HG03378 (cell line): ENCODE measurements at regions not wholly inside any gene's neighbourhood (a gene's known extent, or its start where the extent isn't known, plus 50 kb on each side); places are given as distances from the start of the nearest gene placed in this dataset.
A peak's percentile ranks its signal among the peaks of the same experiment; 100 is the strongest.

ENCODE experiments used
- ATAC-seq: cut with Tn5 transposase; IDR thresholded peaks from one replicate; pipeline ENCODE4 v1.9.1; 2021; ENCODE audit warnings: mild to moderate bottlenecking, moderate library complexity; ENCODE audit not compliant: unreplicated experiment

DNA sequence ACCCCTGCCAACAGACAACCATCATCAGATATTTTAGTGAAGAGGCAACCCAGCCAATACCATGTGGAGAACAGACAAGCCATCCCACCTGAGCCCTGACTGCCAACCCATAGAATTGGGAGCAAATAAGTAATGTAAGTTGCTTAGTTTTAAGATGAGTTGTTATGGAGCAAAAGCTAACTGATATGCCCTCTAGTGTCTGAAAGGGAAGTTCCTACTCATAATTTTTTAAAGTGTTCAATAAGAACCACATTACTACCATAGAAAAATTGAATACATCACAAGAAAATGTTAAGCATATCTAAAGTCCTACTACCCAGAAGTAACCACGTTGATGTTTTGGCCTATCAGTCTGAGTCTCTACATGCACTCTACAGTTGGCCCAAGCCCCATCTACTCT, 50.8 kb upstream of the SLC36A4 start:
- no peak for ATAC-seq

DNA sequence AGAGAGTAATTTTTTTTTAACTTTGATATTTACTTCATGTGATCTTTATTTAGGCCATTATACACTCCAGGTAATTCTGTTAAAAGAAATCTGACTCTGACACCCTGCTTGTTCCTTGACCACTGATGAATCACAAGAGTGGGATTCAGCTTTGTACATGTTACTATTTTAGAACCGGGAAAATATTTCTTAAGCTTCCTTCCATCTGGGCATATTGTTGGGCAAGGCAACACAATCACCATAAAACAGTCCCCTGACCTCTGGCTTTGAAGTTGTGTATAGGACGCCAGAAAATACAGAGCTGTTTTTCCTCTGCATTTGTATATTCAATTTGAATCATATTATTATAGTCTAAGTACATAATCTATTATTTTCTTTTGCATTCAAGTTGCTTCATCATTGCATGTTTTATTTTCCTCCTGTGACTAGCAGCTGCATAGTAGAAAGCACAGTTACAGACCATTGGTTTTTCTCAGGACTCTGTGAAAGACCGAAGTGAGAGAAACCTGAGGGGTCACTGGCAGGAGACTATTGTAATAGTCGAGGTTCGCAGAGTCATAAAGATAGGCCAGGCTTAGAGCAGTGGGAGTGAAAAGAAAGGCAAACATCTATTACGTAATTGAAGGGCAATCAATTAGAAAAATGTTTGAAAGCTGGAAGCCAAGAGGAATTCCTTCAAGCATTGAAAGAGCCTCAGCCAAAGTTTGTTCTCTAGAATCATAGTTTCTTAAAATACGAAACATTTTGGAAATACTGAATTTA, 51.8 kb upstream of the SLC36A4 start:
- ATAC-seq: no peak

DNA sequence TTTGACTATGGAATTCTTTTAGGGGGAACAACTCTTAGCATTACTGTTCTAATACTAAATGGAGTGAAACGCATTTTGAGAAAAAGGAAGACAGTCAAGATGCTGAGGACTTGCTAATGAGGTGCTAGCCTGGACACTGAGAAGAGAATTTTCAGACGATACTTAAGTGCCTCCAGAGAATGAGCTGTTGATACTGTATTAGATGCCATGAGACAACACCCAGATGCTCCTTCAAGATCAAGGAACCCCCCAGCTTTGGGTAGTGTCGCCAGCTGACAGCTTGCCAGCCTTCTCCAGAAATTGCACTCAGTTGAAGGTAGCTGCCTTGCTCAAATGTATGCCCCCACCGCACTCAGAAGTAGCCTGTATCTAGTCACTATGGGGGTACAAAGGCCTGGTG, 52.5 kb upstream of the SLC36A4 start:
- no peak for ATAC-seq

DNA sequence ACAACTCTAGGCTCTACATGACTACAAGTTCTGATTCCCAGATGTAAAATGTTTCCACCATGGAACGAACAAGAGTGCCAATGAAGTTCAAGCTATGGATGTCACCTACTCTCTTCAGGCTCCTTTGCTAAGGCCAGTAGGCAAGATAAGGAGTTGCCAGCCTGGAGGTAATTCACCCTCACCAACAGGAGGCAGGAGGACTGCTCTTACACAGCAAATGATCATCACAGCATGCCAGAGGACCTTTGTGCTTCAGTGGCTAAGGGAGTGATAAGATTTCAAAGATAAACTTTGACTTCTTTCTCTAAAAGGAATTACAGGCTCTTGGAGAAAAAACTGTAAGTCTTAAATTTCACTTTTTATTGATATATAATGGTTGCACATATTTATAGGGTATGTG, 54.1 kb upstream of the SLC36A4 start:
- no peak for ATAC-seq

DNA sequence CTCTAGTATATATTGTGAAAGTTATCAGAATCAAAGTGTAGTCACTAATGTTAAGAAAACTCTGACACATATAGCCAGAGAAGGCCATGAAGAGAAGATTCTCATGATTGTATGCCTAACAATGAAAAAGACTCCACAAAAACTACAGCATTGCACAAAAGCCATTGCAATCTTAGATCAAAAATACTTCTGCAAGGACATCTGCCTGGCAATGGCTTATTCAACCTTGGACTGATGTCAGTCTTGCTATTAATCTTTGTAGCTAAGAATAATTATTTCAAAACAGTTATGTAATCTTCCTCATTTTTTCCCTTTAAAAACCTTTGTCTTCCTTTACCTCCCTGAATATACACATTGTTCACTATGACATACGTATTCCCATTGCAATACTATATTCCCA, 55.3 kb upstream of the SLC36A4 start:
- no peak for ATAC-seq

DNA sequence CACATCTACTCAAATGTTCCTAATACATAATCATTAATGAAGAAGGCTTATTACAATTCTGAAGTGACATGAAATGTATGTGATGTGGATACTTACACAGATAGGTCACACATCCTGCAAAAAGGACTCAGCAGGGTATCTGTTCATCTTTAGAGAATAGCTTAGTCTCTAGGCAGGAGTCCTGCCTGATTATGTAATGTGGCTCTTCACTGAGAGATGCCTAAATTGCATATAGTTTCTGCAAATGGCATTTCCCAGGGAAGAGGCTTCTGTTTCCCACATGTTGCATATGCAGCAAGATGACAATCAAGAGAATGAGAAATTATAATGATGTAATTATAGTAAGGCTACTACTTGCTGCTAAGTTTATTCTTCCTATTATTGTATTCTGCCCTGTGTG, 58.8 kb upstream of the SLC36A4 start:
- no peak for ATAC-seq

DNA sequence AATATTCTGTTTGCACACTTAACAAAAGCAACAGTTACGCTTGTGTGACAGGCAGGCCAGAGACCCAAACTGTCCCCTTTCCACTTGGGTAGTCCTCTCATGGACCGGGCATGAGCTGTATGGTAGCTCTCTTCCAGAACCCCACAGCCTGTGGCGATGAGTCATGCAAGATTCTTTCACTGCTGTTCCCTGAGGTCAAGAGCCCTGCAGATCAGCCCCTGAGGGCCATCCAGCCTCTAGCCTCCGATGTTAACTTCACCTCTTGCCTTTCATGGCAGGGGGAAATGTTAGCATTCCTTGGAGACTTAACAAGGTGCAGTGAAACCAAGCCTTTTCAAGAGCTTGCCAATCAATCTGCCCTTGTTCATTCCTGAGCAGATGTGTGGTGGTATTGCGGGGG, 63.2 kb upstream of the DEUP1 start:
- no peak for ATAC-seq

DNA sequence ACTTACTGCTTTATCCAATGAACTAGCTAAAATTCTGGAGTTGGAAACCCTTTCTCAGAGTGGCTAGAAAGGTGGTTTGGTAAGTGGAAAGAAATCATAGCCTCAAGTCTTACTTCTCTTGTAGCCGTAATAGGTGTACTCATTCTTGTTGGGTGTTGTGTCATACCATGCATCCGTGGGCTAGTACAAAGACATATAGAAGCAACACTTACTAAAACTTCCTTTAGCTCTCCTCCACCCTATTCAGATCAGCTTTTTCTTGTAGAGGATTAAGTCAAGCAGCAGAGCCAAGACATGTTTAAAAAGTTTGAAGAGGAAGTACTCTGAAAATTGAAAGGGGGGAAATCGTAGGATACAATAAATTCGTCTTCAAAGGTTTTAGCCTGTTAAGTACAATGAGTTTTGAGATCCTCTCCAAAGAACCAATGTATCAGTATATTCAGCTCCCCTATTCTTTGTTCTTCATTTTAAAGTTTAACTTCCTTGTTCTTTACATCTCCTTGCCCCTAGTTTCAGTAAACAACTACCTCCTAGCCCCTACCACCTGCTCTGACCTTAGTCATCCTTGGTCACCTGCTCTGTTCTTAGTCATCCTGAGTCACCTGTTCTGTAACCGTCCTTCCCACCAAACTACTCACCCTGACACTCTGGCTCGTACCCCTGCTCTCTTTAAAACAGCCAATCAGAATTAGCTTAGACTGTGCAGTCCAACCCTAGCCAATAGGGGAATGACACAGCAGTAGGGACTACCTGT, 62.1 kb upstream of the DEUP1 start:
- ATAC-seq: no peak

DNA sequence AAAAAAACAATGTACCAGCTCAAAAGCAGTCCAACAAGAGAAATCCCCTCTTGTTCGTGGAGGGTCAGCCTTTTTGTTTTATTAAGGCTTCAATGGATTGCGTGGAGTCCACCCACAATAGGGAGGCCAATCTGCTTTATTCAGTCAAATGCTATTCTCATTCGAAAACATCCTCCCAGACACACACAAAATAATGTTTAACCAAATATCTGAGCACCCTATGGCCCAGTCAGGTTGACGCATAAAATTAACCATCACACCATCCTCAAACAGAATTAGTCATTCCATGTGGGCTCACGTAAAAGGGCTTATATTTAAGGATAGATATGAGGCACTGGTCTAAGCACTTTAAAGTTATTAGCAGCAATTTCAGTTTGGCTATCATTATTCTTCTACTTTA, 58.9 kb upstream of the DEUP1 start:
- no peak for ATAC-seq

DNA sequence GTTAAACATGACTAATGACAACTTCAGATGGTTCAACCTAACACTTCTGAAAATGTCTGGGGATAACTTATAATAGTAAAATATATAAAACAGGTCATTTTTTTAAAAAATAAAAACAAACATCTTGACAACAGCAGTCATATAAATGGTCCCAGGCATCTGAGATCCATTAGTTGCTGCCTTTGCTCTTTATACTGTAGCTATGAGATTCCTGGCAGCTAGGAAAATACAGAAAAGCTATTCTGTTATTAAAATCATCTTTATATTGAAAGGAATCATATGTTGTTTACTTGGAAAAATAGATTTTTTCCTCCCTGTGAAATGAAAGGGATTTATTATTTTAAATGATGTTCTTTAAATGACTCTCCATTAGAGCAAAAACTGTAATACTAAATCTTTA, 55.7 kb upstream of the DEUP1 start:
- no peak for ATAC-seq

DNA sequence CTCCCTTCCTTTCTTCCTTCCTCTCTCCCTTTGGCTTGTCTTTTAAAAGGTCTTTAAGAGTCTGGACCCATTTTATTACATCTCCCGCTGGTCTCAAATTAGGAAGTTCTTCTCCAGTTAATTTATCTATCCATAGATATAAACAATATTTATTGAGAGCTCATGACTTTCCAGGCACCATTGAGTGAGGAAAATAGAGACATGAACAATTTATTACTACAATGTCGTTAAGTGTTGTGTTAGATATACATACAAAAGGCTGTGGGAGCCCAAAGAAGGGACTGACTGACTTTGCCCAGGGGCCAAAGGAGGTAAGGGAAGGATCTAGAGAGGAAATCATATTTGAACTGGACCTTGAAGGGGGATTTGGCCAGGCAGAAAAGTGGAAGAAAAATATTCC, 51.6 kb upstream of the DEUP1 start:
- no peak for ATAC-seq

DNA sequence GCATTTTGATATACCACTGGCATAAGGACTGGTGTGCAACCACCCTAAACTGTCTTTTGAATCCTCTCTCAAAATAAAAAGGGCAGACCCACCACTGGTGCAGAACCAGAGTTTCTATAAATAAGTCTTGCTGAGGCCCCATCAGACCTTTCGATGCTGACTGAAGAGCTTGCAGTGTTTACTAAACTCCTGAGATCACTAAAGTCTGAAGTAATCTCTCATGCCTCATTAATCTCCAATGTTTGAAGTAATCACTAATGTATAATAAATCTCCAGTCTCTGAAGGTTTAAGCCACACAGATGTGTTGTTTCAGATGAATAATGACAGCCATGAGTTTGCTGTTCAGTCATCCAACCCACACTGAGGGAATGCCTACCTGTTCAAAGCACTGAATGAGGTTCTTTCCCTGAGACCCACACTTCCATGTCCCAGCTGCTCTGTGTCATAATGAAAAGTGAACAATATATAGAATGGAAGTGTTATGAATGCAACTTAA, 50.6 kb upstream of the DEUP1 start:
- ATAC-seq: peak; percentile 81
